ENCODE measurements at regions not wholly inside any gene's neighbourhood (a gene's known extent, or its start where the extent isn't known, plus 50 kb on each side); places are given as distances from the start of the nearest gene placed in this dataset.

- no peak for TF ChIP-seq RAD21 (IDR thresholded peaks at IDR 0.05; ENCODE audit: low read length)
- TF ChIP-seq EP300 (IDR thresholded peaks at IDR 0.05; ENCODE audit: borderline replicate concordance in 1 of 2, low read depth in 1 of 2, low read length in 1 of 2) = 0 out of 4 replicates have a peak, but pooled peaks of 1 of the 2 experiments have one; percentile 20
- TF ChIP-seq JUND (IDR thresholded peaks at IDR 0.05) = peak; percentile 53; the same call in 1 of the 2 replicates
- TF ChIP-seq USF2 (IDR thresholded peaks at IDR 0.05; ENCODE audit: borderline replicate concordance, low read depth, low read length) = no peak
- no peak for TF ChIP-seq RCOR1 (IDR thresholded peaks at IDR 0.05; ENCODE audit: low read length)
- peak; percentile 53; the same call in 1 of the 2 replicates for TF ChIP-seq RXRA (IDR thresholded peaks at IDR 0.05; ENCODE audit: borderline replicate concordance, low read depth)
- TF ChIP-seq MAX (IDR thresholded peaks at IDR 0.05; ENCODE audit: low read depth) = no peak
- no peak for TF ChIP-seq NRF1 (IDR thresholded peaks at IDR 0.05; ENCODE audit: low read depth, low read length)
- no peak for TF ChIP-seq GATA2 (CRISPR knock-in tag; IDR thresholded peaks at IDR 0.05)
- TF ChIP-seq MXI1 (IDR thresholded peaks at IDR 0.05; ENCODE audit: low read depth, low read length) = no peak
- no peak for TF ChIP-seq TAF1 (IDR thresholded peaks at IDR 0.05; ENCODE audit: borderline replicate concordance, low read depth, low read length)
- TF ChIP-seq NFIC (IDR thresholded peaks at IDR 0.05; ENCODE audit: borderline replicate concordance) = peak; percentile 50; the same call in 1 of the 2 replicates
- TF ChIP-seq EZH2phosphoT487 (IDR thresholded peaks at IDR 0.05; ENCODE audit: borderline replicate concordance, low read depth) = no peak
- 0 out of 2 replicates have a peak, but pooled peaks have one; percentile 12 for TF ChIP-seq USF1 (IDR thresholded peaks at IDR 0.05; ENCODE audit: borderline replicate concordance, low read depth)
- TF ChIP-seq SIN3A (IDR thresholded peaks at IDR 0.05; ENCODE audit: borderline replicate concordance, low read depth, low read length) = no peak
- peak; percentile 59 for TF ChIP-seq TCF12 (IDR thresholded peaks at IDR 0.05)
- no peak for TF ChIP-seq GABPA (IDR thresholded peaks at IDR 0.05; ENCODE audit: low read depth)
- peak; percentile 48; the same call in 1 of the 2 replicates for TF ChIP-seq PBX3 (IDR thresholded peaks at IDR 0.05)
- TF ChIP-seq TEAD4 (IDR thresholded peaks at IDR 0.05; ENCODE audit: borderline replicate concordance, insufficient read depth) = peak; percentile 19; the same call in 1 of the 2 replicates
- no peak for TF ChIP-seq FOXM1 (IDR thresholded peaks at IDR 0.05; ENCODE audit: low read depth)
Measured at GRCh38 chr6:22113026-22113766, 183.6 kb downstream of the PRL start (continued).
